ENCODE measurements at regions not wholly inside any gene's neighbourhood (a gene's known extent, or its start where the extent isn't known, plus 50 kb on each side); places are given as distances from the start of the nearest gene placed in this dataset.

GRCh38 chr15:79184465-79184892, 93.9 kb upstream of the RASGRF1 start:
- DNase-seq, result peak; percentile 3

- no peak for DNase-seq
These were observed 89.7 kb upstream of the RASGRF1 start for GRCh38 chr15:79180318-79180717.

- DNase-seq, result no peak
These were observed 89.0 kb upstream of the RASGRF1 start for GRCh38 chr15:79179597-79179996.

- DNase-seq, result no peak
These were observed 88.6 kb upstream of the RASGRF1 start for GRCh38 chr15:79179108-79179561.

GRCh38 chr15:79178594-79178993, 88.0 kb upstream of the RASGRF1 start:
- no peak for DNase-seq

GRCh38 chr15:79176151-79176550, 85.6 kb upstream of the RASGRF1 start:
- no peak for DNase-seq

GRCh38 chr15:79172801-79173460, 82.4 kb upstream of the RASGRF1 start:
- DNase-seq, result no peak

GRCh38 chr15:79172032-79172481, 81.5 kb upstream of the RASGRF1 start:
- no peak for DNase-seq

- no peak for DNase-seq
These were observed 80.9 kb upstream of the RASGRF1 start for GRCh38 chr15:79171320-79172031.

GRCh38 chr15:79170256-79170664, 79.7 kb upstream of the RASGRF1 start:
- DNase-seq, result no peak

GRCh38 chr15:79169526-79170133, 79.0 kb upstream of the RASGRF1 start:
- DNase-seq, result no peak

- DNase-seq, result no peak
These were observed 78.4 kb upstream of the RASGRF1 start for GRCh38 chr15:79168922-79169456.

- no peak for DNase-seq
These were observed 77.2 kb upstream of the RASGRF1 start for GRCh38 chr15:79167776-79168175.

- DNase-seq, result no peak
These were observed 75.9 kb upstream of the RASGRF1 start for GRCh38 chr15:79166311-79166955.

GRCh38 chr15:79164465-79164864, 73.9 kb upstream of the RASGRF1 start:
- DNase-seq, result no peak

GRCh38 chr15:79164043-79164442, 73.5 kb upstream of the RASGRF1 start:
- no peak for DNase-seq

- DNase-seq, result no peak
These were observed 72.8 kb upstream of the RASGRF1 start for GRCh38 chr15:79163395-79163794.

GRCh38 chr15:79161837-79162508, 71.4 kb upstream of the RASGRF1 start:
- DNase-seq, result no peak

- no peak for DNase-seq
These were observed 69.6 kb upstream of the RASGRF1 start for GRCh38 chr15:79160211-79160610.

- no peak for DNase-seq
These were observed 67.3 kb upstream of the RASGRF1 start for GRCh38 chr15:79157631-79158592.

- no peak for DNase-seq
These were observed 66.3 kb upstream of the RASGRF1 start for GRCh38 chr15:79156704-79157375.

Data from NCI-H2029 (cell line).